ENCODE measurements at regions not wholly inside any gene's neighbourhood (a gene's known extent, or its start where the extent isn't known, plus 50 kb on each side); places are given as distances from the start of the nearest gene placed in this dataset.
A peak's percentile ranks its signal among the peaks of the same experiment; 100 is the strongest.
"Not testable (repeated sequence)": the region's sequence is repeated elsewhere in the genome, so short reads cannot be mapped to it uniquely, and the experiment has no call there.

- TF ChIP-seq, protein P1, sequence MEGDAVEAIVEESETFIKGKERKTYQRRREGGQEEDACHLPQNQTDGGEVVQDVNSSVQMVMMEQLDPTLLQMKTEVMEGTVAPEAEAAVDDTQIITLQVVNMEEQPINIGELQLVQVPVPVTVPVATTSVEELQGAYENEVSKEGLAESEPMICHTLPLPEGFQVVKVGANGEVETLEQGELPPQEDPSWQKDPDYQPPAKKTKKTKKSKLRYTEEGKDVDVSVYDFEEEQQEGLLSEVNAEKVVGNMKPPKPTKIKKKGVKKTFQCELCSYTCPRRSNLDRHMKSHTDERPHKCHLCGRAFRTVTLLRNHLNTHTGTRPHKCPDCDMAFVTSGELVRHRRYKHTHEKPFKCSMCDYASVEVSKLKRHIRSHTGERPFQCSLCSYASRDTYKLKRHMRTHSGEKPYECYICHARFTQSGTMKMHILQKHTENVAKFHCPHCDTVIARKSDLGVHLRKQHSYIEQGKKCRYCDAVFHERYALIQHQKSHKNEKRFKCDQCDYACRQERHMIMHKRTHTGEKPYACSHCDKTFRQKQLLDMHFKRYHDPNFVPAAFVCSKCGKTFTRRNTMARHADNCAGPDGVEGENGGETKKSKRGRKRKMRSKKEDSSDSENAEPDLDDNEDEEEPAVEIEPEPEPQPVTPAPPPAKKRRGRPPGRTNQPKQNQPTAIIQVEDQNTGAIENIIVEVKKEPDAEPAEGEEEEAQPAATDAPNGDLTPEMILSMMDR (IDR thresholded peaks at IDR 0.05): peak; percentile 47; the same call in 1 of the 2 replicates
- BruUV-seq (replicated peaks): not testable (repeated sequence)
Measured at GRCh38 chrX:89757767-89758166, 163.9 kb upstream of the TGIF2LX start.

DNA sequence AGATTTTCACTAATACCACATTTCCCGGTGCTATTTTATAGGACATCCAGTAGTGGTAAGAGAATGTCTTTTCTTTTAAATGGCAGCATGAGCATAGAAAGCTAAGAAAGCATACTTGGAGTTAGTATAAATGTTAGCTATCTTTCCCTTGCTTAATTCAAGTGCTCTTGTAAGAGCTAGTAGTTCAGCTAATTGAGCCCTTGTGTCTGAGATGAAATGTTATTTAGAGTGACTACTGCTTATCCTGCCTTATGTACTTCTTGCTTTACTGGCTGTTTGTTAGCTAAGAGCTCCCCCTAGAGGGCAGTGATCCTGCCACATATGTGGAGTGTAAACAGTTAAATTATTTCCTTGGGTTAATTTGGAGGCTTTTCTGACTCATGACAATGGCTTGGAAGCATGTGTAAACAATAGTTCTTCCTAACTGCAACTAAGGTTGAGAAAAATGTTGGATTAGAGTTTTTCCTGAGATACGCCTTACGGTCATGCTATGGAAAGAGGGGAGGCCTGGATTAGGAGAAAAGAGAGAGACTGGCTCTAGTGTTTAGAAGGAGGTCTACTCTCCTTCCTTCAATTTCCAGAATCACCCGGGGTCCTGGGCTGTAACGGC is 162.5 kb upstream of the TGIF2LX start:
- intact Hi-C loops (cut with micrococcal nuclease; ENCODE audit: unreplicated experiment); POLR2A ChIA-PET; BruUV-seq (replicated peaks); H3K36me3 ChIP-seq (ENCODE audit: control insufficient read depth, insufficient read depth, low read length); H3K9me3 ChIP-seq (ENCODE audit: control insufficient read depth, insufficient read depth, low read depth, low read length); H3K27me3 ChIP-seq (ENCODE audit: control insufficient read depth, insufficient read depth, low read length); in situ Hi-C loops (cut with HindIII; ENCODE audit: low pct_unique_long_range_greater_than_20kb, low sequenced_read_pairs); H3K27ac ChIP-seq (ENCODE audit: low read length); H3K4me3 ChIP-seq (ENCODE audit: low read depth in 2 of 2, low read length in 2 of 2); ATAC-seq; DNase-seq (ENCODE audit: low read depth, low spot score); H3K4me1 ChIP-seq (ENCODE audit: control insufficient read depth, insufficient read depth, low read length); CTCF ChIA-PET: not testable (repeated sequence)

More at GRCh38 chrX:89757767-89758166, 163.9 kb upstream of the TGIF2LX start:
- intact Hi-C loops (cut with micrococcal nuclease; ENCODE audit: unreplicated experiment); CTCF ChIA-PET; H3K36me3 ChIP-seq (ENCODE audit: control insufficient read depth, insufficient read depth, low read length); H3K4me1 ChIP-seq (ENCODE audit: control insufficient read depth, insufficient read depth, low read length); H3K27ac ChIP-seq (ENCODE audit: low read length); ATAC-seq; H3K9me3 ChIP-seq (ENCODE audit: control insufficient read depth, insufficient read depth, low read depth, low read length); in situ Hi-C loops (cut with HindIII; ENCODE audit: low pct_unique_long_range_greater_than_20kb, low sequenced_read_pairs); H3K27me3 ChIP-seq (ENCODE audit: control insufficient read depth, insufficient read depth, low read length); DNase-seq (ENCODE audit: low read depth, low spot score); POLR2A ChIA-PET; H3K4me3 ChIP-seq (ENCODE audit: low read depth in 2 of 2, low read length in 2 of 2): not testable (repeated sequence)

DNA sequence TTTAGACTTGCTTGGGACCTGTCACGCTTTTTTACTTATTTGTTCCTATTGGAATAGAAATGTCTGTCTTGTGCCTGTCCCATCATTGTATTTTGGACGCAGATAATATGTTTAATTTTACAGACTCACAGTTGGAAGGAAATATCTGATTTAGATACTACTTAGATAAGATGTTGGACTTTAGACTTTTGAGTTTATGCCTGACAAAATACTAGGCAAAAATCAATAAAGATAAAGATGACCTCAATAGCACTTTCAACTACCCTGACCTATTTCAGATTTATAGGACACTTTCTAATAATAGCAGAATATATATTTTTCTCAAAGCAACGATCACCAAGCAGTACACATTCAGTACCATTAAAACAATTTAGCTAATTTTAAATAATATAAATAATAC is 150.1 kb upstream of the TGIF2LX start:
- intact Hi-C loops (cut with micrococcal nuclease; ENCODE audit: unreplicated experiment); DNase-seq (ENCODE audit: low read depth, low spot score); POLR2A ChIA-PET; H3K27me3 ChIP-seq (ENCODE audit: control insufficient read depth, insufficient read depth, low read length); H3K9me3 ChIP-seq (ENCODE audit: control insufficient read depth, insufficient read depth, low read depth, low read length); H3K4me3 ChIP-seq (ENCODE audit: low read depth in 2 of 2, low read length in 2 of 2); ATAC-seq; BruUV-seq (replicated peaks); H3K4me1 ChIP-seq (ENCODE audit: control insufficient read depth, insufficient read depth, low read length); in situ Hi-C loops (cut with HindIII; ENCODE audit: low pct_unique_long_range_greater_than_20kb, low sequenced_read_pairs); H3K27ac ChIP-seq (ENCODE audit: low read length); CTCF ChIA-PET; H3K36me3 ChIP-seq (ENCODE audit: control insufficient read depth, insufficient read depth, low read length): not testable (repeated sequence)

DNA sequence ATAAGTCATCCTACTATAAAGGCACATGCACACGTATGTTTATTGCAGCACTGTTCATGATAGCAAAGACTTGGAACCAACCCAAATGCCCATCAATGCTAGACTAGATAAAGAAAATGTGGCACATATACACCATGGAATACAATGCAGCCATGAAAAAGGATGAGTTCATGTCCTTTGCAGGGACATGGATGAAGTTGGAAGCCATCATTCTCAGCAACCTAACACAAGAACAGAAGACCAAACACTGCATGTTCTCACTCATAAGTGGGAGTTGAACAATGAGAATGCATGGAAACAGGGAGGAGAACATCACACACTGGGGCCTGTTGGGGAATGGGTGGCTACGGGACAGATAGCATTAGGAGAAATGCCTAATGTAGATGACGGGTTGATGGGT is 110.3 kb upstream of the TGIF2LX start:
- intact Hi-C loops (cut with micrococcal nuclease; ENCODE audit: unreplicated experiment); H3K9me3 ChIP-seq (ENCODE audit: control insufficient read depth, insufficient read depth, low read depth, low read length); H3K27ac ChIP-seq (ENCODE audit: low read length); DNase-seq (ENCODE audit: low read depth, low spot score); POLR2A ChIA-PET; H3K4me3 ChIP-seq (ENCODE audit: low read depth in 2 of 2, low read length in 2 of 2); in situ Hi-C loops (cut with HindIII; ENCODE audit: low pct_unique_long_range_greater_than_20kb, low sequenced_read_pairs); H3K36me3 ChIP-seq (ENCODE audit: control insufficient read depth, insufficient read depth, low read length); CTCF ChIA-PET; ATAC-seq; H3K27me3 ChIP-seq (ENCODE audit: control insufficient read depth, insufficient read depth, low read length); H3K4me1 ChIP-seq (ENCODE audit: control insufficient read depth, insufficient read depth, low read length); BruUV-seq (replicated peaks): not testable (repeated sequence)

- in situ Hi-C loops (cut with HindIII; ENCODE audit: low pct_unique_long_range_greater_than_20kb, low sequenced_read_pairs); POLR2A ChIA-PET; H3K9me3 ChIP-seq (ENCODE audit: control insufficient read depth, insufficient read depth, low read depth, low read length); H3K4me1 ChIP-seq (ENCODE audit: control insufficient read depth, insufficient read depth, low read length); H3K27me3 ChIP-seq (ENCODE audit: control insufficient read depth, insufficient read depth, low read length); H3K36me3 ChIP-seq (ENCODE audit: control insufficient read depth, insufficient read depth, low read length); DNase-seq (ENCODE audit: low read depth, low spot score); intact Hi-C loops (cut with micrococcal nuclease; ENCODE audit: unreplicated experiment); BruUV-seq (replicated peaks); H3K4me3 ChIP-seq (ENCODE audit: low read depth in 2 of 2, low read length in 2 of 2); CTCF ChIA-PET; H3K27ac ChIP-seq (ENCODE audit: low read length); ATAC-seq: not testable (repeated sequence)
Measured at GRCh38 chrX:89839723-89840122, 82.0 kb upstream of the TGIF2LX start.

DNA sequence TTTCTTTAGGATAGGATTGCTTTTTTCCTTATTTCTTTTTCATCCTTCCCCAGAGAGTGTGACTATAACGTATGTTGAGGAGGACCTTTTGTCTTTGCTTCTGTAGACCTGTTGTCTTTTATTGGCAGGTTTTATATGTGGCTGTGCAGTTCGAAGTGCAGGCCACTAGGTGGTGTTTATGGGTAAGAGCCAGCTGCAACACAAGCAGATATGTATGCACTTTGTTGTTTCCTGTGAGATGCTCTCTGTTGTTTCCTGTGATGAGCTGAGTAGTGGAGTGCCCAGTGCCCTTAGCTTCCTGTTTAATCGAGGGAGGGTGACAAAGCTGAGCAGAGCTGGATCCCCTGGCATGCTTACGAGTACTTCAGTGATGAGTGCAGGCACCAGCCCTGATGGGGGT is 50.0 kb upstream of the TGIF2LX start:
- H3K27me3 ChIP-seq (ENCODE audit: control insufficient read depth, insufficient read depth, low read length); in situ Hi-C loops (cut with HindIII; ENCODE audit: low pct_unique_long_range_greater_than_20kb, low sequenced_read_pairs); H3K9me3 ChIP-seq (ENCODE audit: control insufficient read depth, insufficient read depth, low read depth, low read length); H3K36me3 ChIP-seq (ENCODE audit: control insufficient read depth, insufficient read depth, low read length); BruUV-seq (replicated peaks); CTCF ChIA-PET; intact Hi-C loops (cut with micrococcal nuclease; ENCODE audit: unreplicated experiment); H3K27ac ChIP-seq (ENCODE audit: low read length); H3K4me1 ChIP-seq (ENCODE audit: control insufficient read depth, insufficient read depth, low read length); ATAC-seq; H3K4me3 ChIP-seq (ENCODE audit: low read depth in 2 of 2, low read length in 2 of 2); POLR2A ChIA-PET: not testable (repeated sequence)
- peak; percentile 5 for DNase-seq (ENCODE audit: low read depth, low spot score)
